Mammary epithelial cell (primary cell): ENCODE measurements at regions not wholly inside any gene's neighbourhood (a gene's known extent, or its start where the extent isn't known, plus 50 kb on each side); places are given as distances from the start of the nearest gene placed in this dataset.
"Not testable (repeated sequence)": the region's sequence is repeated elsewhere in the genome, so short reads cannot be mapped to it uniquely, and the experiment has no call there.

Experiments
- EZH2 ChIP-seq: IDR thresholded peaks from 2 replicates; pipeline ENCODE4 v1.6.1; 2012; ENCODE audit warnings: low read length, inconsistent platforms, borderline replicate concordance
- TF ChIP-seq, protein P1 (sequence below), 2 donors: IDR thresholded peaks in 1 of 2; conservative IDR thresholded peaks in 1 of 2; 2 replicates each; pipeline ENCODE4 v1.5.1; 2011 to 2012; ENCODE audit warnings: inconsistent platforms in 2 of 2, low read length in 2 of 2, mild to moderate bottlenecking in 2 of 2, control low read depth in 1 of 2, low read depth in 1 of 2; ENCODE audit not compliant: insufficient read depth in 1 of 2; ENCODE audit errors: extremely low read depth in 1 of 2

DNA sequence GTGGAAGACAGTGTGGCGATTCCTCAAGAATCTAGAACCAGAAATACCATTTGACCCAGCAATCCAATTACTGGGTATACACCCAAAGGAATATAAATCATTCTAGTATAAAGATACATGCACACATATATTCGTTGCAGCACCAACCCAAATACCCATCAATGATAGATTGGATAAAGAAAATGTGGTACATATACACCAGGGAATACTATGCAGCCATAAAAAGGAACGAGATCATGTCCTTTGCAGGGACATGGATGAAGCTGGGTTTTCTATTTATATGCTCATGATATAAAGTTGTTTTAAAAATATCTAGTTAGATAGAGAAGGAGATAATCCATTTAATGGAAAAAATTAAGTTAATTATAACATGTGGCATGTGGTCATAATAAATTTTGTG, 186.5 kb downstream of the HS3ST3A1 start:
- TF ChIP-seq, protein P1, sequence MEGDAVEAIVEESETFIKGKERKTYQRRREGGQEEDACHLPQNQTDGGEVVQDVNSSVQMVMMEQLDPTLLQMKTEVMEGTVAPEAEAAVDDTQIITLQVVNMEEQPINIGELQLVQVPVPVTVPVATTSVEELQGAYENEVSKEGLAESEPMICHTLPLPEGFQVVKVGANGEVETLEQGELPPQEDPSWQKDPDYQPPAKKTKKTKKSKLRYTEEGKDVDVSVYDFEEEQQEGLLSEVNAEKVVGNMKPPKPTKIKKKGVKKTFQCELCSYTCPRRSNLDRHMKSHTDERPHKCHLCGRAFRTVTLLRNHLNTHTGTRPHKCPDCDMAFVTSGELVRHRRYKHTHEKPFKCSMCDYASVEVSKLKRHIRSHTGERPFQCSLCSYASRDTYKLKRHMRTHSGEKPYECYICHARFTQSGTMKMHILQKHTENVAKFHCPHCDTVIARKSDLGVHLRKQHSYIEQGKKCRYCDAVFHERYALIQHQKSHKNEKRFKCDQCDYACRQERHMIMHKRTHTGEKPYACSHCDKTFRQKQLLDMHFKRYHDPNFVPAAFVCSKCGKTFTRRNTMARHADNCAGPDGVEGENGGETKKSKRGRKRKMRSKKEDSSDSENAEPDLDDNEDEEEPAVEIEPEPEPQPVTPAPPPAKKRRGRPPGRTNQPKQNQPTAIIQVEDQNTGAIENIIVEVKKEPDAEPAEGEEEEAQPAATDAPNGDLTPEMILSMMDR (conservative IDR thresholded peaks at IDR 0.05 in 1 of 2, IDR thresholded peaks at IDR 0.05 in 1 of 2; ENCODE audit: extremely low read depth in 1 of 2, insufficient read depth in 1 of 2, low read depth in 1 of 2, low read length in 2 of 2): not testable (repeated sequence)
- TF ChIP-seq EZH2: not testable (repeated sequence)
